Prostate gland (tissue), 1 donor: ENCODE measurements at regions not wholly inside any gene's neighbourhood (a gene's known extent, or its start where the extent isn't known, plus 50 kb on each side); places are given as distances from the start of the nearest gene placed in this dataset.

ENCODE experiments used
- POLR2A ChIP-seq: fragments of 450-650 bp; IDR thresholded peaks from one replicate; pipeline ENCODE4 v1.6.1; 2016; ENCODE audit warnings: antibody characterized with exemption, mild to moderate bottlenecking
- POLR2AphosphoS5 ChIP-seq: sonication (generic); formaldehyde crosslinking; IDR thresholded peaks from one replicate; pipeline ENCODE4 v1.6.1; 2017; ENCODE audit warnings: antibody characterized with exemption

GRCh38 chr4:171203425-171203824 lies 609.8 kb upstream of the GALNTL6 start:
- TF ChIP-seq POLR2AphosphoS5 (no peak), POLR2A (no peak)
